Fibroblast of mammary gland (primary cell): ENCODE measurements at regions not wholly inside any gene's neighbourhood (a gene's known extent, or its start where the extent isn't known, plus 50 kb on each side); places are given as distances from the start of the nearest gene placed in this dataset.

ENCODE experiments used
- DNase-seq: peaks from one replicate; pipeline ENCODE4 v3.0.0-alpha.2; 2010; ENCODE audit warnings: low read depth
- H3K4me3 ChIP-seq: 2 replicates; pipeline ENCODE4 v1.5.1; 2011; ENCODE audit warnings: low read depth, mild to moderate bottlenecking, low read length, moderate library complexity; ENCODE audit not compliant: control insufficient read depth
- CTCF ChIP-seq: conservative IDR thresholded peaks from 2 replicates; pipeline ENCODE4 v1.5.1; 2011; ENCODE audit warnings: low read depth, low read length, inconsistent platforms; ENCODE audit not compliant: control insufficient read depth, insufficient read depth

- H3K4me3 ChIP-seq, result no peak overlapping the region
- no peak for DNase-seq
- TF ChIP-seq CTCF, result no peak
Measured at GRCh38 chr5:119811458-119811857, 182.1 kb downstream of the FAM170A start.

GRCh38 chr5:119814655-119815054 is 185.3 kb downstream of the FAM170A start:
- no peak overlapping the region for H3K4me3 ChIP-seq
- DNase-seq, result no peak
- TF ChIP-seq CTCF, result no peak

- DNase-seq, result no peak
- H3K4me3 ChIP-seq, result no peak overlapping the region
- no peak for TF ChIP-seq CTCF
Measured at GRCh38 chr5:119816055-119816454, 186.7 kb downstream of the FAM170A start.

GRCh38 chr5:119820016-119820415 is 190.7 kb downstream of the FAM170A start:
- no peak for TF ChIP-seq CTCF
- no peak for DNase-seq

GRCh38 chr5:119820608-119821007 is 191.2 kb downstream of the FAM170A start:
- no peak for DNase-seq
- no peak for TF ChIP-seq CTCF
- no peak overlapping the region for H3K4me3 ChIP-seq

More at GRCh38 chr5:119820016-119820415, 190.7 kb downstream of the FAM170A start:
- H3K4me3 ChIP-seq, result no peak overlapping the region

- no peak for DNase-seq
- no peak for TF ChIP-seq CTCF
Measured at GRCh38 chr5:119828541-119828940, 199.2 kb downstream of the FAM170A start.

GRCh38 chr5:119829341-119829740 is 200.0 kb downstream of the FAM170A start:
- TF ChIP-seq CTCF, result no peak
- no peak overlapping the region for H3K4me3 ChIP-seq
- no peak for DNase-seq

More at GRCh38 chr5:119828541-119828940, 199.2 kb downstream of the FAM170A start:
- H3K4me3 ChIP-seq, result no peak overlapping the region
